ENCODE measurements at regions not wholly inside any gene's neighbourhood (a gene's known extent, or its start where the extent isn't known, plus 50 kb on each side); places are given as distances from the start of the nearest gene placed in this dataset.
"Not testable (repeated sequence)": the region's sequence is repeated elsewhere in the genome, so short reads cannot be mapped to it uniquely, and the experiment has no call there.

DNA sequence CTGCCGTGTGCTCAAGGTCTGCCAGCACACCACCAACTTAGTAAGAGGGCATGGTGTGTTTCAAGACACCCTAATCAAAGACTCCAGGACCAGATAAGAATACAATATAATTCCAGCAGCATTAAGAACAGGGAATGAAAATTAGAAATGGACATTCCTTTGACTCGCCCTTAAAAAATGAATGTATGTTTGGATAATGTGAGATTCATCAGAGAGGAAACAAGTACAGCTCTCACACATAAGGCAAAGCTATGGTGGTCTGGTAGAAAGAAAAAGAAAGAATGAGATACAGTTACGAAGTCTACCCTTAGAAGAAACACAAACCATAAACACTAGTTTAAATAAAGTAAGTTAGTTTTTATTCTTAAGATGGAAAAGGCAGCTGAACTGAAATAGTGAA lies 174.8 kb upstream of the ANK3 start:
- no peak for DNase-seq

DNA sequence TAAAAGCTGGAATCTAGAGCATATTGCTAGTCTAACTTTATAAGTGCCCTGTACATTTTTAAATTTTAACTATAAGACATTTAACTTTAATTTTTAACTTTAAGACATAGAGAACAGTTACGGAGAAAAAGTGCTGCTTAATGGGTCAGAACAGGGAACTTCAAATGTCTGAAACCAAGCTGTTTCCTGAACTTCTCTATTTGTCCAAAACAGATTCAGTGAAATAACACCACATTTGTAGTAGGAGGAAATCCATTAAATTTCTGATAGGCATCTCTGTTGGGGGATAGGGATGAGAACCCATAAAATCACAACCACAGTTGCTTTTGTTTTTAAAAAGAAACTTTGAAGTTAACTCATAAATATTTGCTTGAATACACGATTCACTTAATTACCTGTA lies 170.8 kb upstream of the ANK3 start:
- DNase-seq: no peak

GRCh38 chr10:60555700-60556099 lies 166.0 kb upstream of the ANK3 start:
- no peak for DNase-seq

DNA sequence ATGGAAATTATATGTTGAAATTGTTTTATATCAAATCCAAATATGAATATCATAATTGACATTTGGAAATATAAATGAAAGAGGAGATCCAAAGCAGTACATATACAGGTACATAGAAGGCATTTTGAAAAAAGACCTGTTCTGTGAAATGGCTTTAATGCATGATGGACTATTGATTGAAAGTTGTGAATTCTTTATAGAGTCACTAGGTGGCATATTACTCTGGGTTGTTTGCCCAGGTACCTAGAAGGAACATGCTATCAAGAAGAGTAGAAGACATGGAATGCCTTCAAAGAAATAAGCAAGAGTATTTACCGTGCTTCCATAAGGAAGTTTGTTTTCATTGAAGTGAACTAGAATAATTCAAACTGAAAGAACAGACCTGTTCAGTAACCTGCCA lies 160.0 kb upstream of the ANK3 start:
- DNase-seq: no peak

DNA sequence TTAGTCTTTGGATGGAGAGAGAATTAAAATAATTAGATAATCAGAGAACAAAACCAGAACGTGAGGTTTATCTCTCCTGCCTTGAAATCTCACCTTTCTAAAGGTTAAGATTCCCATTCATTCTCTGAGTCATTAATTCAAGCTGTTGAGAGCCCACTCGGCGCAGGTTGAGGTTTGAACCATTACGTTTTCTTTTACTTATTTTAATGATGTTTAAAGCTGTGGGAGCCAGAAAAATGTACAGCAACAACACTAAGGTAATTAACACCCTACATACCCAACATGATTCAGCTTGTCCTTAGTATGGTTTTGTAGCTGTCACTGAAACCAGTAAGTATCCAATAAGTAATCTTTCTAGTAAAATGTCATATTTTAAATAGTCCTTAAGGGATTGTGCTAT lies 153.0 kb upstream of the ANK3 start:
- no peak for DNase-seq

DNA sequence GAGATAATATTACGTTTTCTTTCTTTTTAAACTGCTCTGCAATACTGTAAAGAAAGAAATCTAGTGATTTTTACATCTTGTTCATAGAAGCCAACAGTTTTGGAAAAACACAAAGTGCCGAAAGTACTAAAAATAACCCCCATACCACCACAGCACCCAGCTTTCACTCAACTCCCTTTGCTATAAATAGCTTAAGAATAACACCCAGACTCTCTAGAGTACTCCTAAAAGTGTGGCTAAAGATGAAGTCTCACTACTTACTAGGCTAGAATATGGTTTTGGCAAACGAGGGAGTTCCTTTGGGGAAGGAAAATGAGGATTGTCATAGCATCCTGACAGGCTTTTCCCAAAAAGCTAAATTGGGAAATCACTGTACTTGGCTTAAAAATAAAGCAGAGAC lies 151.8 kb upstream of the ANK3 start:
- no peak for DNase-seq

DNA sequence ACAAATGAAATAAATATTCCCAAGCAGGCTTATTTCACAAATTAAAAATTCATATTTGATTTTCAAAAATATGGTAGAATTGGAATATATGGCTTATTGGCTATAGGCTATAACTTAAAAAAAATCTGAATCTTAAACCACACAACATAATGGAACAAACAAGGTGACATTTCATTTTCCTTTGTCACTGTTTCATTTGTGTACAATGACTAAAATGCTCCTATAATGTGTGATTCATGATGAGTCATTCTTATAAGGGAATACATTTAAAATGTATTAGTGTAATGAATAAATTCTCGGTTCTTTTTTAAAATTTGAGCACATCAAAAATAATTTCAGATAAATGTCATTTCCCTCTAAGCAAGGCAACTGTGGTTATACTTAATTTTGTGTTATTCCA lies 148.0 kb upstream of the ANK3 start:
- no peak for DNase-seq

DNA sequence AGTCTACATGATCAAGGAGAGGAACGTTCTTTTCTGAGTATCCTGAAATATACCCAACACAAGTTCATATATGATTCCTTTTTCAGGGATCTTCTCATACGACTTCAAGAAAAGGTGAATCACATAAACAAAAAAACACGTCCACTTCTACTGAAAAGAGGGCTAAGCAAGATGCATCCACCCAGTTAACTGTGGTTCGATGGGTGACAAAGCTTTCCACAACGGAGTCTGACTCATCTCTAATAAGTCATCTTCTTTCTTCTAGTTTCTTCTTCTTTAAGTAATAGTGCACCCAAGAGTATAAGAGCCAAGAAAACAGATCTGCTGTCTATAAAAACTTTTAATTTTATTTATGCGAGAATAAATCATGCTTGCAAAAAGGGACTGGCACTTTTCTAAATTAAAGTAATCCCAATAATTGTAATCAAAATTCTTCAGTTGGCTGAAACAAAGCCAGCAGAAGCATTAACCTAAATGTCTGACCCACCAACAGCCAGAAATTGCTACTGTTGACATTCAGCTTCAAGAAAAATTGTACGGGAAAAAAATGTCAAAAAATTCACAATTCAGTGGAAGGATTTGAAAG lies 146.9 kb upstream of the ANK3 start:
- peak; percentile 7 for DNase-seq

DNA sequence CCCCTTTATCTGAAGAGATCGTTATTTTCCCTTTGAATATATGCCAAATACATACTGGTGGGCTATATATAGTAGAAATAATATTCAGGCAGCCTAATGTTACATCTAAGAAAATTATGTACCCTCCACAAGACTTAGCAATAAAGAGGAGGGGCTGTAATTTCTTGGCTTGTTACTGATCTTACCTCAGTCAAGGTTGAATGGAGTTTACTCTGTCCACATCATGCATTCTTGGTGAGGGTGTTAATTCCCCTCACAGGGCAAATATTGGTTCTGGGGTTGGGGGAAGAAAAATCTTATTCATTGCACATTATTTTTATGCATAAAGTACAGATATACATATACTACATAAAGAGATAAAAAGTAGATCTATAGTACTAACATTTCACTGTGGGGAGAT lies 145.8 kb upstream of the ANK3 start:
- DNase-seq: no peak

DNA sequence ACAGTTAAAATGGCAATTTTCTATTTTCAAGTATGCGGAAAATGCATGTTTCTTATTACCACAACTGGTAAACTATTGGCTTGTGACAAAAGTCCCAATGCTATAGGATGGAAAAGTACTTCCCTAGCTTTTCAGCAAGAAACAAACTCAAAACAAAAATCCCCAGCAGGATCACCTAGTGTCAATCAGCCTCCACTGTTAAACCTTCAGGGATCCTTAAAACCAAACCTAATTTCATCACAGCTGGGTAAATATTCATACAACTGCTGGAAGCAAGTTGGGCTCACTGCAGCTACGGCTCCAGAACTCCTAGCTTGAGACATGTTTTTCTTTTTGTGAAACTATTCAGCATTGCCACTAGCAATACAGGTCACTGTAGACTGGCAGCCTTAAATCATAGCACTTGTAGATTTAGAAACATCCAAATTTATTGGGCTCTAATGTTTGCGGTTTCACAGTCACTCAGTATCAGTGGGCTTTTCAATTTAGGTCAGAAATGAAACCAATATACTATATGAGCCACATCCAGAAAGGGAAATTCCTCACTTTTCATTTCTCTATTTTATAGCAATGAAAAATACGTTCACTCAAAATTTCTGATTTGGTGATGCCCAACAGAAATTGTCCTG lies 145.2 kb upstream of the ANK3 start:
- DNase-seq: no peak

DNA sequence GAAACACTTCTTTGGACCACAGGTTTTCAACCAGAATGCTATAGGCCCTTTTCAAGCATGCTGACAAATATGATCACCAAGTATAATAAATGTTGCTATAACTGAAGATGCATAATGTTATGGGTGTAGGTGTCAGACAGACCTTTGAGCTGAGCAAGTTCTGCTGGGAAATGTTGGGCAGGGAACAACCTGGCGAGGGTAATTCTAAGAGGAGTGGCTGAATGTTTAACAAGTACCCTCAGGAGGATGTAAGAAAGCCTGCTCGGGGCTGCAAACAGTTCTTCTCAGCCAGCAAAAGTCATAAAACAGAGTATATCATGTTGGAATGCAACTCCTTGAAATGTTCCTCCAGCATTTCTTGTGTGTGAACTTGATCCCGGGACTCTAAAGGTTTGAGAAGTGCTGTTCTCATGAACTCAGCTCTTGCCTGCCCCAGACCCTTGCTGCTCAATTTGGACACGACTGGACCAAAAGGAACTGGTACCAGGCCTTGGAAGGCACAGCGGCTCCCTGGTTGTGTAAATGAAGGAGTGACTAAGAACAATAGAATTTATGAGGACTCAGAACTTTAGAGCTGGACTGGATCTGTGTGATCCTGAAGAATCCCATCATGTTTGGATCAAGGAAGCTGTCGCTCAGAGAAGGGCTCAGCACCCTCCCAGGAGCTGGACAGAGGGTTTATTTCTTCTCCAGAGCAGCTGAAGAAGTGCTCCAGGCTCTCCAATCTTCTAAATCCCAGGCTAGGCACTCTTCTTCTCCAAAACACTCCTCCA lies 143.2 kb upstream of the ANK3 start:
- DNase-seq: no peak

GRCh38 chr10:60531006-60531405 lies 141.3 kb upstream of the ANK3 start:
- DNase-seq: no peak

- DNase-seq: no peak
Observed at GRCh38 chr10:60527676-60528075, 138.0 kb upstream of the ANK3 start.

GRCh38 chr10:60525716-60526585 lies 136.3 kb upstream of the ANK3 start:
- no peak for DNase-seq

DNA sequence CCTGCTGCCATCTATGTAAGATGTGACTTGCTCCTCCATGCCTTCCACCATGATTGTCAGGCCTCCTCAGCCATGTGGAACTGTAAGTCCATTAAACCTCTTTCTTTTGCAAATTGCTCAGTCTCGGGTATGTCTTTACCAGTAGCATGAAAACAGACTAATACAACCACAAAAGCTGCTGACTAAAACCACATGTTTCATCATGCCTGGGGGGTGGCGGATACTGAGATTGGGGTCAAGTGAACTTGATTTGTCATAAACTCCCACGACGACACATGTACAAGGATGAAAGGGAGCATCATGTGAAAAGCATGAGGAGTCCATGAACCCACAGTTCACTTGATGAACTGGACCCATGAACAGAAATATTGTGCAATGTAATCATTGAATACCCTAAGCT lies 134.9 kb upstream of the ANK3 start:
- DNase-seq: peak; percentile 29

DNA sequence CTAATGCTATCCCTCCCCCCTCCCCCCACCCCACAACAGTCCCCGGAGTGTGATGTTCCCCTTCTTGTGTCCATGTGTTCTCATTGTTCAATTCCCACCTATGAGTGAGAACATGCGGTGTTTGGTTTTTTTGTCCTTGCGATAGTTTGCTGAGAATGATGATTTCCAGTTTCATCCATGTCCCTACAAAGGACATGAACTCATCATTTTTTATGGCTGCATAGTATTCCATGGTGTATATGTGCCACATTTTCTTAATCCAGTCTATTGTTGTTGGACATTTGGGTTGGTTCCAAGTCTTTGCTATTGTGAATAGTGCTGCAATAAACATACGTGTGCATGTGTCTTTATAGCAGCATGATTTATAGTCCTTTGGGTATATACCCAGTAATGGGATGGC lies 133.7 kb upstream of the ANK3 start:
- DNase-seq: not testable (repeated sequence)

DNA sequence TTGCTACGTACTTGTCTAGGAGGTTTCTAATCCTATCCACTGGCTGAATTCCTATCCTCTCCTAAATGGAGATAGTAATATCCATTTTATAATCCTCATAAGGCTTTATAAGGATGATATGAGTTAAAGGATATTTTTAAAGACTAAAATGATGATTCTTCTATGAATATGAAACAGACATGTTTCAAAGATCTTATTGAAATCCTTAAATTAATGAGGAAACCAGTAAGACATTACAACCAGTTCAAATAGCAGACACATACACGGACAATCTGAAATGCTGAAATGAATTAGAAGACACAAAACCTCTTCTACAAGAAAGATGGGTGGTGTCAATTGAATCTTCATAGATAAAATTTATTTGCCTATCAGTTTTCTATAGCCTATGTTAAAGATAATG lies 132.9 kb upstream of the ANK3 start:
- DNase-seq: no peak

DNA sequence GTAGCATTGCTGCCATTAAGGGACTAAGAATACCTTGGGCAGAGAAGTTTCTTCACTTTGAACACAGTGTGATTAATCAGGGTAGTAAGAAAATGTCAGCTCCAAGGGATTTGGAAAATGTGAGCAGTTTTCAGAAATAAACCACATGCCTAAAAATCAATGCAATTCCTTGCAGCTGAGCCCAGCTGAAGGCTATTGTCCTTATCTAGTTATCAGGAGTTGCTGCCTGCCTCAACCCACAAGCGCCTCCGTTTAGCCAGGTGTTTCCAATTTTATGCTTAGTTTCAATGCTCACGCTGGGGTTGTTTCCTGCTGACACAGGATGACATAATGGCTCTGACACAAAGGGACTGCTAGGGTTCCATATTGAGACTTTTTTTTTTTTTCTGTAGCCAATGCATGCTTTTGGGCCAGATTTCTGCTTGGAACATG lies 132.3 kb upstream of the ANK3 start:
- no peak for DNase-seq

- DNase-seq: no peak
Observed at GRCh38 chr10:60518745-60519144, 129.1 kb upstream of the ANK3 start.

GRCh38 chr10:60517805-60518204 lies 128.1 kb upstream of the ANK3 start:
- DNase-seq: no peak

DNA sequence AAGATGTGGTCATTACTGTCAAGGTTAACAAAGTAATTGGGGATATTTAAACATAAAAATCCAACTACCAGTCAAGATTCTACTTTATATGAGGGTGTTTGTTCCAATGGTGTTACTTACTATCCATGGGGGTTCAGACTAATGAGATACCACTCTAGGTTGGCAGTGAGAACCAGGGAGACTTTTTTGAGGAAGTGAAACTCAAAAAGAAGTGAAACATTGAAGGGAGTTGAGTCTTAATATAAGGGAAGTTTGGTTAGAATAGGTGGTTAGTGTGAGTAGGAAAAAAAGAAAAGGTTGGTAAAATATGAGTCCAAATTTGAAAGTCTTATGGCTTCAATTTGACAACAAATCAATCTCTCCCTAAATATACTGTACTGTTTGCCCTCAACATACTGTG lies 123.6 kb upstream of the ANK3 start:
- DNase-seq: no peak

- no peak for DNase-seq
Observed at GRCh38 chr10:60511477-60512229, 122.0 kb upstream of the ANK3 start.

GRCh38 chr10:60508831-60509230 lies 119.2 kb upstream of the ANK3 start:
- DNase-seq: no peak

All from stimulated activated naive CD4-positive, alpha-beta T cell treated with Interleukin-2 at 50 U/mL for 16 hours (primary cell).